ENCODE measurements at regions not wholly inside any gene's neighbourhood (a gene's known extent, or its start where the extent isn't known, plus 50 kb on each side); places are given as distances from the start of the nearest gene placed in this dataset.
A peak's percentile ranks its signal among the peaks of the same experiment; 100 is the strongest.

- Histone ChIP-seq H3K36me3 (replicated peaks) (no peaks in the 10 kb centered on the region), H3K4me3 (ENCODE audit: low read depth, low read length) (no peak overlapping the region), H3K27ac (no peak overlapping the region), H3K27me3 (replicated peaks) (no peaks in the 10 kb centered on the region)
- no peak for DNase-seq
- in situ Hi-C loops (cut with HindIII; ENCODE audit: low pct_ligation_motif_present, low sequenced_read_pairs) = no loop called here
- TF ChIP-seq, protein P1, sequence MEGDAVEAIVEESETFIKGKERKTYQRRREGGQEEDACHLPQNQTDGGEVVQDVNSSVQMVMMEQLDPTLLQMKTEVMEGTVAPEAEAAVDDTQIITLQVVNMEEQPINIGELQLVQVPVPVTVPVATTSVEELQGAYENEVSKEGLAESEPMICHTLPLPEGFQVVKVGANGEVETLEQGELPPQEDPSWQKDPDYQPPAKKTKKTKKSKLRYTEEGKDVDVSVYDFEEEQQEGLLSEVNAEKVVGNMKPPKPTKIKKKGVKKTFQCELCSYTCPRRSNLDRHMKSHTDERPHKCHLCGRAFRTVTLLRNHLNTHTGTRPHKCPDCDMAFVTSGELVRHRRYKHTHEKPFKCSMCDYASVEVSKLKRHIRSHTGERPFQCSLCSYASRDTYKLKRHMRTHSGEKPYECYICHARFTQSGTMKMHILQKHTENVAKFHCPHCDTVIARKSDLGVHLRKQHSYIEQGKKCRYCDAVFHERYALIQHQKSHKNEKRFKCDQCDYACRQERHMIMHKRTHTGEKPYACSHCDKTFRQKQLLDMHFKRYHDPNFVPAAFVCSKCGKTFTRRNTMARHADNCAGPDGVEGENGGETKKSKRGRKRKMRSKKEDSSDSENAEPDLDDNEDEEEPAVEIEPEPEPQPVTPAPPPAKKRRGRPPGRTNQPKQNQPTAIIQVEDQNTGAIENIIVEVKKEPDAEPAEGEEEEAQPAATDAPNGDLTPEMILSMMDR (IDR thresholded peaks at IDR 0.05; ENCODE audit: low read depth, low read length, missing control alignments) = no peak
Observed at GRCh38 chr5:123964884-123965283, 452.9 kb downstream of the CSNK1G3 start.

DNA sequence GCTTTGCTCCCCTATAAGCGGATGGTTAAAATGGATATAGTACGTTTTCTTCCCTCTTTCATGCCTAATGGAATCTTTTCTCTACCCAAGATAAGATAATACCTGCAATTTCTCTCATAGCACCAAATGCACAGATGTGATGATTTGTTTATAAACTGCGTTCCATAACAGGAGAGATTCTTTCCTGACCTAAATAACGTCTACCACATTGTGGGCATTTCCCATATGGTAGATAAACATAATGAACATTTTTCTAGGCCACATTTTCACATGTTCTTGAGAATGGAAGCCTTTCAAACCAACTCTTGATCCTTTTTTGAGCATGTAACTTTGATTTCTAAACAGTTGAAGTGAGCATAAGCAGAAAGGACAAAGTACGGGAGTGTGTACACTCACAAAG is 448.5 kb downstream of the CSNK1G3 start:
- no peak overlapping the region for H3K27ac ChIP-seq
- H3K36me3 ChIP-seq (replicated peaks) = no peaks in the 10 kb centered on the region
- no peaks in the 10 kb centered on the region for H3K27me3 ChIP-seq (replicated peaks)
- in situ Hi-C loops (cut with HindIII; ENCODE audit: low pct_ligation_motif_present, low sequenced_read_pairs) = no loop called here
- H3K4me3 ChIP-seq (ENCODE audit: low read depth, low read length) = no peak overlapping the region
- TF ChIP-seq, protein P1 (IDR thresholded peaks at IDR 0.05; ENCODE audit: low read depth, low read length, missing control alignments) = no peak
- DNase-seq = no peak

- peak overlapping the region; percentile 44 for H3K27ac ChIP-seq
- TF ChIP-seq, protein P1 (IDR thresholded peaks at IDR 0.05; ENCODE audit: low read depth, low read length, missing control alignments) = no peak
- no peaks in the 10 kb centered on the region for H3K36me3 ChIP-seq (replicated peaks)
- H3K27me3 ChIP-seq (replicated peaks) = no peaks in the 10 kb centered on the region
- DNase-seq = peak; percentile 95
- H3K4me3 ChIP-seq (ENCODE audit: low read depth, low read length) = no peak overlapping the region
- in situ Hi-C loops (cut with HindIII; ENCODE audit: low pct_ligation_motif_present, low sequenced_read_pairs) = no loop called here
Observed at GRCh38 chr5:123951582-123951977, 439.6 kb downstream of the CSNK1G3 start.

DNA sequence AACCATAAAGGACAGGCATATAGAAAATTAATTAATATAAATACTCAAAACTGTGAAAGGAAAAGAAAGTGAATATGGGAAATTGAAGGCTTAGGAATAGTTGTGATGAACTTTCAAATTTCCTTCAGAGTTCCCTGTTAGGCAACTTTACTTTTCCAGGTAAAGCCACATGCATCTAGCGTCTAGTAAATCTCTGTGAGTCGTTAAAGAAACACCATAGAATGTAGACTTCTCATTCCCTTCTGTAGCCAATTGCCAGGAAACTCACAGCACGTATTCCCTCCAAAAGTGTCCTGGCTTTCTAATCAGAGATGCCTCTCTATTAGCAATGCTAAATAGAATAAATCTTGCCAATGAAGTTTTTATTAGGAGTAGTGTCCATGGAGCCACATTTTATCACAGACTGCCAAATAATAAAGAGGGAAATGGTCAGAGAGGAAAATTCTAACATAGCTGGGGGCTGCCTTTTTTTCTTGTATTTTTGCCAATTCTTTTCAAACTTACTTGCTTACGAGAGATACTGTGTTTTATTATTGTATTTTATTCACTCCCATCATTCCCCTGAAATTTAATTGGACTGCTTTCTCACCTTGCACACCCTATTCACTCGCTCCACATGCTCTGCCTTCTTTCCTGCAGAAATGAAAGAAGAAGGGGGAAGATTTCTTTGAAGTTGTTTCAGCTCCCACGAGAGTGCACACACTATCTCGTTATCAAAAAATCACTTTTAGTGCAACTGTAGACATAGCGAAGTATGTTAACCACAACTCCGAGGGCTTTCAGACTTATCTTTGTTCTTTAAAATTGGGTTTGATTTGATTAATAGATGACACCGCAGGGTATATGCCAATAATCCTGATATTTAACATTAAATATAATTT is 439.0 kb downstream of the CSNK1G3 start:
- no peak for DNase-seq
- in situ Hi-C loops (cut with HindIII; ENCODE audit: low pct_ligation_motif_present, low sequenced_read_pairs) = no loop called here
- TF ChIP-seq, protein P1 (IDR thresholded peaks at IDR 0.05; ENCODE audit: low read depth, low read length, missing control alignments) = no peak

DNA sequence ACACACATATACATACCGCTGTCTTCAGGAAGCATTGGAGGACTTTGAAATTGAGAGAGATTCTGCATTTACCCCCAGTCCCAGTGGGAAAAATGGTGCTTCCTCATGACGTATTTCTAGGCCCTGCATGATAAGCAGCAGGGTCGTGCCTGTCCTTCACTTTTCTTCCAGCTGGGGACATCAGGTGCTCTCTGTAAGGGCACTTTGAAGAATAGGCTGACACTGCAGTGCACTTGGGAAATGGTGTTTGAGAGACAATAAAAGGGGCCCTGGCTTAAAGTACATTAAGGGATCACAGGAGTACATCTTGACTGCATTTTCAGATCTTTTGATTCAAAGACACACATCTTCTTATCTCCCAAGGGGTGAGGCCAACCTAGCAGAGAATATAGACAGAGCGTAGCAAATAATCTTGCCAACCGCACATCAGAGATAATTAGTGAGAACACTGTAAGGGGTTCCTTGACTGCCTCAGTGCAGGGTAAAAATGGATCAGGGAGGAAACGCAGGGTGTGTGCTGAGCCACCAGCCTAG is 437.9 kb downstream of the CSNK1G3 start:
- Histone ChIP-seq H3K4me3 (ENCODE audit: low read depth, low read length) (no peak overlapping the region), H3K27me3 (replicated peaks) (no peaks in the 10 kb centered on the region), H3K27ac (no peak overlapping the region), H3K36me3 (replicated peaks) (no peaks in the 10 kb centered on the region)
- in situ Hi-C loops (cut with HindIII; ENCODE audit: low pct_ligation_motif_present, low sequenced_read_pairs) = no loop called here
- TF ChIP-seq, protein P1 (IDR thresholded peaks at IDR 0.05; ENCODE audit: low read depth, low read length, missing control alignments) = no peak
- DNase-seq = no peak

More for the DNA sequence above, 439.0 kb downstream of the CSNK1G3 start:
- no peaks in the 10 kb centered on the region for H3K27me3 ChIP-seq (replicated peaks)
- H3K4me3 ChIP-seq (ENCODE audit: low read depth, low read length) = no peak overlapping the region
- no peaks in the 10 kb centered on the region for H3K36me3 ChIP-seq (replicated peaks)
- H3K27ac ChIP-seq = peak overlapping the region; percentile 44
